BJ (cell line): ENCODE measurements at regions not wholly inside any gene's neighbourhood (a gene's known extent, or its start where the extent isn't known, plus 50 kb on each side); places are given as distances from the start of the nearest gene placed in this dataset.

Experiments used
- CTCF ChIA-PET: fragments of 350-600 bp; formaldehyde crosslinking; extraction: SDS; loops from one replicate; lab custom pipeline; 2021; ENCODE audit warnings: antibody characterized with exemption, inconsistent platforms; lab: Yijun Ruan, JAX
- POLR2A ChIA-PET: fragments of 300-600 bp; sonication (Branson Sonifier 250); formaldehyde crosslinking; extraction: SDS; loops from one replicate; lab custom pipeline; 2021; ENCODE audit warnings: antibody characterized with exemption; lab: Charles Lee
- DNase-seq: peaks from one replicate; pipeline ENCODE4 v3.0.0-alpha.2; 2011; ENCODE audit warnings: low read depth
- H3K27me3 ChIP-seq: 2 replicates; pipeline ENCODE4 v1.6.0; 2011; ENCODE audit warnings: low read length; ENCODE audit not compliant: control insufficient read depth, insufficient read depth
- H3K36me3 ChIP-seq: 2 replicates; pipeline ENCODE4 v1.5.1; 2011; ENCODE audit warnings: low read length; ENCODE audit not compliant: control insufficient read depth, insufficient read depth
- H3K4me3 ChIP-seq: 2 replicates; pipeline ENCODE4 v1.5.1; 2011; ENCODE audit warnings: low read depth, mild to moderate bottlenecking, control low read depth, low read length
- CTCF ChIP-seq: IDR thresholded peaks from 2 replicates; pipeline ENCODE4 v1.5.1; 2011; ENCODE audit warnings: low read depth, mild to moderate bottlenecking, control low read depth, inconsistent platforms, low read length, moderate library complexity; ENCODE audit not compliant: insufficient read depth

GRCh38 chr2:8588831-8589191 is 93.0 kb upstream of the ID2 start:
- no peaks in the 10 kb centered on the region for H3K36me3 ChIP-seq
- peaks cover 1% of the 10 kb centered on the region; the same call in 1 of the 2 replicates for H3K27me3 ChIP-seq
- H3K4me3 ChIP-seq: no peak overlapping the region
- no peak for TF ChIP-seq CTCF
- POLR2A ChIA-PET: no interaction called here
- no peak for DNase-seq
- CTCF ChIA-PET: no interaction called here

- POLR2A ChIA-PET: no interaction called here
Observed at GRCh38 chr2:8589721-8590120, 92.1 kb upstream of the ID2 start.

GRCh38 chr2:8590938-8591337 is 90.9 kb upstream of the ID2 start:
- POLR2A ChIA-PET: no interaction called here
- DNase-seq: no peak
- Histone ChIP-seq H3K36me3 (no peaks in the 10 kb centered on the region), H3K27me3 (peaks cover 1% of the 10 kb centered on the region; the same call in 1 of the 2 replicates), H3K4me3 (no peak overlapping the region)
- CTCF ChIA-PET: no interaction called here
- TF ChIP-seq CTCF: no peak

More at GRCh38 chr2:8589721-8590120, 92.1 kb upstream of the ID2 start:
- Histone ChIP-seq H3K27me3 (peaks cover 1% of the 10 kb centered on the region; the same call in 1 of the 2 replicates), H3K4me3 (no peak overlapping the region), H3K36me3 (no peaks in the 10 kb centered on the region)
- TF ChIP-seq CTCF: no peak
- CTCF ChIA-PET: no interaction called here
- DNase-seq: no peak

GRCh38 chr2:8592736-8593135 is 89.1 kb upstream of the ID2 start:
- no peak for TF ChIP-seq CTCF
- Histone ChIP-seq H3K4me3 (no peak overlapping the region), H3K36me3 (no peaks in the 10 kb centered on the region), H3K27me3 (0 out of 2 replicates have a peak, but pooled peaks cover 1% of the 10 kb centered on the region)
- POLR2A ChIA-PET: no interaction called here
- no peak for DNase-seq
- CTCF ChIA-PET: no interaction called here

GRCh38 chr2:8593243-8593642 is 88.6 kb upstream of the ID2 start:
- no peaks in the 10 kb centered on the region for H3K36me3 ChIP-seq
- DNase-seq: no peak
- ChIA-PET CTCF (no interaction called here), POLR2A (no interaction called here)
- no peaks in the 10 kb centered on the region for H3K27me3 ChIP-seq
- no peak overlapping the region for H3K4me3 ChIP-seq
- TF ChIP-seq CTCF: no peak
